TTC549 (cell line): ENCODE measurements at regions not wholly inside any gene's neighbourhood (a gene's known extent, or its start where the extent isn't known, plus 50 kb on each side); places are given as distances from the start of the nearest gene placed in this dataset.

Source experiments
- FAIRE-seq: peaks from 2 replicates; lab custom pipeline; 2012; peaks lifted over from hg19 to GRCh38; lab: Jason Lieb, UNC

GRCh38 chr15:69897471-69898237 is 200.1 kb downstream of the TLE3 start:
- no peak for FAIRE-seq

- no peak for FAIRE-seq
Observed at GRCh38 chr15:69898243-69898642, 199.5 kb downstream of the TLE3 start.

GRCh38 chr15:69902414-69903062 is 195.2 kb downstream of the TLE3 start:
- no peak for FAIRE-seq

- FAIRE-seq, result no peak
Observed at GRCh38 chr15:69903470-69904469, 193.9 kb downstream of the TLE3 start.

GRCh38 chr15:69906256-69907185 is 191.2 kb downstream of the TLE3 start:
- FAIRE-seq, result no peak

GRCh38 chr15:69908060-69908459 is 189.7 kb downstream of the TLE3 start:
- FAIRE-seq, result no peak

- no peak for FAIRE-seq
Observed at GRCh38 chr15:69908590-69909420, 188.9 kb downstream of the TLE3 start.

- FAIRE-seq, result no peak
Observed at GRCh38 chr15:69909719-69910444, 187.8 kb downstream of the TLE3 start.

GRCh38 chr15:69910514-69910913 is 187.2 kb downstream of the TLE3 start:
- FAIRE-seq, result no peak

- no peak for FAIRE-seq
Observed at GRCh38 chr15:69912116-69912515, 185.6 kb downstream of the TLE3 start.

- FAIRE-seq, result no peak
Observed at GRCh38 chr15:69914040-69914439, 183.7 kb downstream of the TLE3 start.

GRCh38 chr15:69914960-69915359 is 182.8 kb downstream of the TLE3 start:
- no peak for FAIRE-seq

GRCh38 chr15:69916169-69916785 is 181.4 kb downstream of the TLE3 start:
- FAIRE-seq, result no peak

GRCh38 chr15:69917056-69917455 is 180.7 kb downstream of the TLE3 start:
- FAIRE-seq, result no peak

GRCh38 chr15:69919816-69920215 is 177.9 kb downstream of the TLE3 start:
- no peak for FAIRE-seq

- no peak for FAIRE-seq
Observed at GRCh38 chr15:69920221-69920620, 177.5 kb downstream of the TLE3 start.

- no peak for FAIRE-seq
Observed at GRCh38 chr15:69921626-69922619, 175.8 kb downstream of the TLE3 start.

GRCh38 chr15:69924531-69924930 is 173.2 kb downstream of the TLE3 start:
- FAIRE-seq, result no peak
